GM12878 (cell line): ENCODE measurements at regions not wholly inside any gene's neighbourhood (a gene's known extent, or its start where the extent isn't known, plus 50 kb on each side); places are given as distances from the start of the nearest gene placed in this dataset.

Experiments used
- ASH2L ChIP-seq: fragments of 300-600, 200-600 bp; sonication (generic); IDR thresholded peaks from 2 replicates; pipeline ENCODE4 v1.6.1; 2017; ENCODE audit warnings: low read depth, mild to moderate bottlenecking, borderline replicate concordance
- CEBPB ChIP-seq, 2 experiments: fragments of 150-350 bp in 1 of 2; IDR thresholded peaks; 2 replicates each; pipeline ENCODE4 v1.6.1; 2012 to 2014; ENCODE audit warnings: low read depth in 2 of 2, low read length in 2 of 2, borderline replicate concordance in 1 of 2, inconsistent platforms in 1 of 2
- EGR1 ChIP-seq, 2 experiments: IDR thresholded peaks; 1 replicate in 1 of 2; 2 replicates in 1 of 2; pipeline ENCODE4 v1.6.1; 2011 to 2012; ENCODE audit warnings: low read depth in 2 of 2, low read length in 2 of 2, borderline replicate concordance in 1 of 2, mild to moderate bottlenecking in 1 of 2, moderate library complexity in 1 of 2
- EP300 ChIP-seq, 2 experiments: fragments of 150-350 bp in 1 of 2; IDR thresholded peaks; 2 replicates each; pipeline ENCODE4 v1.6.1; 2011 to 2012; ENCODE audit warnings: low read depth in 2 of 2, low read length in 2 of 2, borderline replicate concordance in 1 of 2, improper control_type of control experiment in 1 of 2, inconsistent platforms in 1 of 2; ENCODE audit not compliant: control insufficient read depth in 1 of 2
- NRF1 ChIP-seq: conservative IDR thresholded peaks from 2 replicates; pipeline ENCODE4 v1.6.1; 2011; ENCODE audit warnings: mild to moderate bottlenecking, low read depth, low read length, improper control_type of control experiment
- POLR2A ChIP-seq: IDR thresholded peaks from 2 replicates; pipeline ENCODE4 v1.6.1; 2011; ENCODE audit warnings: low read depth, mild to moderate bottlenecking, low read length
- SIN3A ChIP-seq: IDR thresholded peaks from 2 replicates; pipeline ENCODE4 v1.6.1; 2012; ENCODE audit warnings: low read depth, low read length, improper control_type of control experiment
- SMC3 ChIP-seq: IDR thresholded peaks from 2 replicates; pipeline ENCODE4 v1.6.1; 2011; ENCODE audit warnings: low read length, improper control_type of control experiment, borderline replicate concordance
- TAF1 ChIP-seq: IDR thresholded peaks from 2 replicates; pipeline ENCODE4 v1.6.1; 2011; ENCODE audit warnings: mild to moderate bottlenecking, low read depth, low read length, borderline replicate concordance
- TF ChIP-seq, protein P1 (sequence below): IDR thresholded peaks from 2 replicates; pipeline ENCODE4 v1.6.1; 2011; ENCODE audit warnings: borderline replicate concordance, low read depth, mild to moderate bottlenecking, moderate library complexity, mixed read lengths, low read length; ENCODE audit not compliant: insufficient read depth; ENCODE audit errors: extremely low read length
- TF ChIP-seq, protein P2 (sequence below), 3 experiments: IDR thresholded peaks in 2 of 3; conservative IDR thresholded peaks in 1 of 3; 2 replicates each; pipeline ENCODE4 v1.5.1; 2011; ENCODE audit warnings: low read depth in 3 of 3, low read length in 3 of 3, mild to moderate bottlenecking in 3 of 3, control low read depth in 2 of 3, moderate library complexity in 2 of 3, inconsistent platforms in 1 of 3, mixed read lengths in 1 of 3; ENCODE audit not compliant: control insufficient read depth in 2 of 3, insufficient read depth in 1 of 3; ENCODE audit errors: extremely low read depth in 1 of 3
- TF ChIP-seq, protein P3 (sequence below): fragments of 450-650 bp; IDR thresholded peaks from 2 replicates; pipeline ENCODE4 v1.6.1; 2018; ENCODE audit warnings: mild to moderate bottlenecking, low read depth, moderate library complexity; ENCODE audit not compliant: partially characterized antibody
- TF ChIP-seq, protein P4 (sequence below): IDR thresholded peaks from 2 replicates; pipeline ENCODE4 v1.6.1; 2012; ENCODE audit warnings: low read length, inconsistent platforms
- TF ChIP-seq, protein P5 (sequence below): IDR thresholded peaks from 2 replicates; pipeline ENCODE4 v1.6.1; 2012; ENCODE audit warnings: low read depth, low read length, improper control_type of control experiment

DNA sequence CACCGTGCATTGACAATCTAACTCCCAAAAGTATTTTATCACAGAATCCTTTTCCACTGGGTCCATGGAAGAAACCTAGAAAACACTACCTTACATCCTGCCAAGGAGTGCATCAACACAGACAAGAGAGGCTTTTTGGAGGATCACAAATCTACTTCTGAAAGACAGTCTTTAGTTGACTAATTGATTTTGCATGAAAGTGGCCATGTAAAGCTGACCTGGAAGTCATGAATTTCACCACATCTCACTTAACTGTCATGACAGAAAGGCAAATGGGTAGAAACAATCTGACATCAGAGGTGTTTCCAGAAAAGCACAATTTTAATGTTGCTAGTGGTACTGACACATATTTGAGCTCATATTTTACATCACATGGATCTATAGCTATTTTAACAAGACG is 101.6 kb downstream of the FAM76B start:
- TF ChIP-seq, protein P1, sequence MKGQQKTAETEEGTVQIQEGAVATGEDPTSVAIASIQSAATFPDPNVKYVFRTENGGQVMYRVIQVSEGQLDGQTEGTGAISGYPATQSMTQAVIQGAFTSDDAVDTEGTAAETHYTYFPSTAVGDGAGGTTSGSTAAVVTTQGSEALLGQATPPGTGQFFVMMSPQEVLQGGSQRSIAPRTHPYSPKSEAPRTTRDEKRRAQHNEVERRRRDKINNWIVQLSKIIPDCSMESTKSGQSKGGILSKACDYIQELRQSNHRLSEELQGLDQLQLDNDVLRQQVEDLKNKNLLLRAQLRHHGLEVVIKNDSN = no peak
- TF ChIP-seq, protein P2, sequence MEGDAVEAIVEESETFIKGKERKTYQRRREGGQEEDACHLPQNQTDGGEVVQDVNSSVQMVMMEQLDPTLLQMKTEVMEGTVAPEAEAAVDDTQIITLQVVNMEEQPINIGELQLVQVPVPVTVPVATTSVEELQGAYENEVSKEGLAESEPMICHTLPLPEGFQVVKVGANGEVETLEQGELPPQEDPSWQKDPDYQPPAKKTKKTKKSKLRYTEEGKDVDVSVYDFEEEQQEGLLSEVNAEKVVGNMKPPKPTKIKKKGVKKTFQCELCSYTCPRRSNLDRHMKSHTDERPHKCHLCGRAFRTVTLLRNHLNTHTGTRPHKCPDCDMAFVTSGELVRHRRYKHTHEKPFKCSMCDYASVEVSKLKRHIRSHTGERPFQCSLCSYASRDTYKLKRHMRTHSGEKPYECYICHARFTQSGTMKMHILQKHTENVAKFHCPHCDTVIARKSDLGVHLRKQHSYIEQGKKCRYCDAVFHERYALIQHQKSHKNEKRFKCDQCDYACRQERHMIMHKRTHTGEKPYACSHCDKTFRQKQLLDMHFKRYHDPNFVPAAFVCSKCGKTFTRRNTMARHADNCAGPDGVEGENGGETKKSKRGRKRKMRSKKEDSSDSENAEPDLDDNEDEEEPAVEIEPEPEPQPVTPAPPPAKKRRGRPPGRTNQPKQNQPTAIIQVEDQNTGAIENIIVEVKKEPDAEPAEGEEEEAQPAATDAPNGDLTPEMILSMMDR (IDR thresholded peaks at IDR 0.05 in 2 of 3, conservative IDR thresholded peaks at IDR 0.05 in 1 of 3; ENCODE audit: control insufficient read depth in 2 of 3, extremely low read depth in 1 of 3, insufficient read depth in 1 of 3, low read depth in 3 of 3, low read length in 3 of 3) = no peak
- no peak for TF ChIP-seq CEBPB (IDR thresholded peaks at IDR 0.05; ENCODE audit: borderline replicate concordance in 1 of 2, low read depth in 2 of 2, low read length in 2 of 2)
- TF ChIP-seq POLR2A = no peak
- TF ChIP-seq SMC3 = no peak
- no peak for TF ChIP-seq EGR1 (IDR thresholded peaks at IDR 0.05; ENCODE audit: borderline replicate concordance in 1 of 2, low read depth in 2 of 2, low read length in 2 of 2)
- TF ChIP-seq EP300 (IDR thresholded peaks at IDR 0.05; ENCODE audit: borderline replicate concordance in 1 of 2, control insufficient read depth in 1 of 2, low read depth in 2 of 2, low read length in 2 of 2) = no peak
- no peak for TF ChIP-seq NRF1
- TF ChIP-seq TAF1 = no peak
- TF ChIP-seq, protein P3, sequence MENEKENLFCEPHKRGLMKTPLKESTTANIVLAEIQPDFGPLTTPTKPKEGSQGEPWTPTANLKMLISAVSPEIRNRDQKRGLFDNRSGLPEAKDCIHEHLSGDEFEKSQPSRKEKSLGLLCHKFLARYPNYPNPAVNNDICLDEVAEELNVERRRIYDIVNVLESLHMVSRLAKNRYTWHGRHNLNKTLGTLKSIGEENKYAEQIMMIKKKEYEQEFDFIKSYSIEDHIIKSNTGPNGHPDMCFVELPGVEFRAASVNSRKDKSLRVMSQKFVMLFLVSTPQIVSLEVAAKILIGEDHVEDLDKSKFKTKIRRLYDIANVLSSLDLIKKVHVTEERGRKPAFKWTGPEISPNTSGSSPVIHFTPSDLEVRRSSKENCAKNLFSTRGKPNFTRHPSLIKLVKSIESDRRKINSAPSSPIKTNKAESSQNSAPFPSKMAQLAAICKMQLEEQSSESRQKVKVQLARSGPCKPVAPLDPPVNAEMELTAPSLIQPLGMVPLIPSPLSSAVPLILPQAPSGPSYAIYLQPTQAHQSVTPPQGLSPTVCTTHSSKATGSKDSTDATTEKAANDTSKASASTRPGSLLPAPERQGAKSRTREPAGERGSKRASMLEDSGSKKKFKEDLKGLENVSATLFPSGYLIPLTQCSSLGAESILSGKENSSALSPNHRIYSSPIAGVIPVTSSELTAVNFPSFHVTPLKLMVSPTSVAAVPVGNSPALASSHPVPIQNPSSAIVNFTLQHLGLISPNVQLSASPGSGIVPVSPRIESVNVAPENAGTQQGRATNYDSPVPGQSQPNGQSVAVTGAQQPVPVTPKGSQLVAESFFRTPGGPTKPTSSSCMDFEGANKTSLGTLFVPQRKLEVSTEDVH = no peak
- TF ChIP-seq SIN3A = no peak
- no peak for TF ChIP-seq ASH2L
- TF ChIP-seq, protein P4, sequence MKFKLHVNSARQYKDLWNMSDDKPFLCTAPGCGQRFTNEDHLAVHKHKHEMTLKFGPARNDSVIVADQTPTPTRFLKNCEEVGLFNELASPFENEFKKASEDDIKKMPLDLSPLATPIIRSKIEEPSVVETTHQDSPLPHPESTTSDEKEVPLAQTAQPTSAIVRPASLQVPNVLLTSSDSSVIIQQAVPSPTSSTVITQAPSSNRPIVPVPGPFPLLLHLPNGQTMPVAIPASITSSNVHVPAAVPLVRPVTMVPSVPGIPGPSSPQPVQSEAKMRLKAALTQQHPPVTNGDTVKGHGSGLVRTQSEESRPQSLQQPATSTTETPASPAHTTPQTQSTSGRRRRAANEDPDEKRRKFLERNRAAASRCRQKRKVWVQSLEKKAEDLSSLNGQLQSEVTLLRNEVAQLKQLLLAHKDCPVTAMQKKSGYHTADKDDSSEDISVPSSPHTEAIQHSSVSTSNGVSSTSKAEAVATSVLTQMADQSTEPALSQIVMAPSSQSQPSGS = no peak
- TF ChIP-seq, protein P5, sequence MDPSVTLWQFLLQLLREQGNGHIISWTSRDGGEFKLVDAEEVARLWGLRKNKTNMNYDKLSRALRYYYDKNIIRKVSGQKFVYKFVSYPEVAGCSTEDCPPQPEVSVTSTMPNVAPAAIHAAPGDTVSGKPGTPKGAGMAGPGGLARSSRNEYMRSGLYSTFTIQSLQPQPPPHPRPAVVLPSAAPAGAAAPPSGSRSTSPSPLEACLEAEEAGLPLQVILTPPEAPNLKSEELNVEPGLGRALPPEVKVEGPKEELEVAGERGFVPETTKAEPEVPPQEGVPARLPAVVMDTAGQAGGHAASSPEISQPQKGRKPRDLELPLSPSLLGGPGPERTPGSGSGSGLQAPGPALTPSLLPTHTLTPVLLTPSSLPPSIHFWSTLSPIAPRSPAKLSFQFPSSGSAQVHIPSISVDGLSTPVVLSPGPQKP = no peak
